ENCODE measurements at regions not wholly inside any gene's neighbourhood (a gene's known extent, or its start where the extent isn't known, plus 50 kb on each side); places are given as distances from the start of the nearest gene placed in this dataset.

GRCh38 chr7:86013662-86014061, 630.0 kb upstream of the GRM3 start:
- Histone ChIP-seq H3K36me3 (ENCODE audit: insufficient read depth, low read length) (no peaks in the 10 kb centered on the region), H3K4me3 (no peak overlapping the region), H3K27ac (no peak overlapping the region), H3K9ac (ENCODE audit: insufficient read length) (no peak overlapping the region), H3K9me3 (ENCODE audit: low read depth, low read length) (no peaks in the 10 kb centered on the region)
- no peak for DNase-seq (ENCODE audit: low read depth, low spot score)
- TF ChIP-seq EZH2 (IDR thresholded peaks at IDR 0.05): no peak
- no peak for TF ChIP-seq FOXP2 (optimal IDR thresholded peaks at IDR 0.05; ENCODE audit: control extremely low read depth, extremely low read length, insufficient read depth)
- no peak for TF ChIP-seq POLR2AphosphoS5 (IDR thresholded peaks at IDR 0.05; ENCODE audit: borderline replicate concordance, low read depth, low read length)

- no peaks in the 10 kb centered on the region for H3K36me3 ChIP-seq (ENCODE audit: insufficient read depth, low read length)
- H3K4me3 ChIP-seq: no peak overlapping the region
- no peak overlapping the region for H3K27ac ChIP-seq
- H3K9ac ChIP-seq (ENCODE audit: insufficient read length): no peak overlapping the region
- no peak for DNase-seq (ENCODE audit: low read depth, low spot score)
- H3K9me3 ChIP-seq (ENCODE audit: low read depth, low read length): no peaks in the 10 kb centered on the region
- TF ChIP-seq FOXP2 (optimal IDR thresholded peaks at IDR 0.05; ENCODE audit: control extremely low read depth, extremely low read length, insufficient read depth) (no peak), EZH2 (IDR thresholded peaks at IDR 0.05) (no peak), POLR2AphosphoS5 (IDR thresholded peaks at IDR 0.05; ENCODE audit: borderline replicate concordance, low read depth, low read length) (no peak)
These were observed 630.7 kb upstream of the GRM3 start for GRCh38 chr7:86012971-86013370.

GRCh38 chr7:86008898-86009297, 634.8 kb upstream of the GRM3 start:
- H3K27ac ChIP-seq: no peak overlapping the region

GRCh38 chr7:86006909-86007308, 636.8 kb upstream of the GRM3 start:
- Histone ChIP-seq H3K36me3 (ENCODE audit: insufficient read depth, low read length) (no peaks in the 10 kb centered on the region), H3K4me3 (no peak overlapping the region), H3K27ac (no peak overlapping the region), H3K9me3 (ENCODE audit: low read depth, low read length) (no peaks in the 10 kb centered on the region), H3K9ac (ENCODE audit: insufficient read length) (no peak overlapping the region)
- no peak for DNase-seq (ENCODE audit: low read depth, low spot score)
- TF ChIP-seq FOXP2 (optimal IDR thresholded peaks at IDR 0.05; ENCODE audit: control extremely low read depth, extremely low read length, insufficient read depth) (no peak), EZH2 (IDR thresholded peaks at IDR 0.05) (no peak), POLR2AphosphoS5 (IDR thresholded peaks at IDR 0.05; ENCODE audit: borderline replicate concordance, low read depth, low read length) (no peak)

More at GRCh38 chr7:86008898-86009297, 634.8 kb upstream of the GRM3 start:
- Histone ChIP-seq H3K9ac (ENCODE audit: insufficient read length) (no peak overlapping the region), H3K9me3 (ENCODE audit: low read depth, low read length) (no peaks in the 10 kb centered on the region), H3K4me3 (no peak overlapping the region), H3K36me3 (ENCODE audit: insufficient read depth, low read length) (no peaks in the 10 kb centered on the region)
- DNase-seq (ENCODE audit: low read depth, low spot score): no peak
- no peak for TF ChIP-seq EZH2 (IDR thresholded peaks at IDR 0.05)

GRCh38 chr7:86002858-86003257, 640.9 kb upstream of the GRM3 start:
- 0 out of 2 replicates have a peak, but pooled peaks cover 3% of the 10 kb centered on the region for H3K9me3 ChIP-seq (ENCODE audit: low read depth, low read length)
- H3K36me3 ChIP-seq (ENCODE audit: insufficient read depth, low read length): no peaks in the 10 kb centered on the region
- no peak for DNase-seq (ENCODE audit: low read depth, low spot score)
- TF ChIP-seq EZH2 (IDR thresholded peaks at IDR 0.05) (no peak), POLR2AphosphoS5 (IDR thresholded peaks at IDR 0.05; ENCODE audit: borderline replicate concordance, low read depth, low read length) (no peak), FOXP2 (optimal IDR thresholded peaks at IDR 0.05; ENCODE audit: control extremely low read depth, extremely low read length, insufficient read depth) (no peak)
- H3K4me3 ChIP-seq: no peak overlapping the region
- no peak overlapping the region for H3K9ac ChIP-seq (ENCODE audit: insufficient read length)
- H3K27ac ChIP-seq: no peak overlapping the region

GRCh38 chr7:85997515-85997914, 646.2 kb upstream of the GRM3 start:
- no peaks in the 10 kb centered on the region for H3K36me3 ChIP-seq (ENCODE audit: insufficient read depth, low read length)
- H3K4me3 ChIP-seq: no peak overlapping the region
- no peak overlapping the region for H3K9ac ChIP-seq (ENCODE audit: insufficient read length)
- no peak for DNase-seq (ENCODE audit: low read depth, low spot score)
- TF ChIP-seq FOXP2 (optimal IDR thresholded peaks at IDR 0.05; ENCODE audit: control extremely low read depth, extremely low read length, insufficient read depth) (no peak), EZH2 (IDR thresholded peaks at IDR 0.05) (no peak), POLR2AphosphoS5 (IDR thresholded peaks at IDR 0.05; ENCODE audit: borderline replicate concordance, low read depth, low read length) (no peak)
- H3K9me3 ChIP-seq (ENCODE audit: low read depth, low read length): 0 out of 2 replicates have a peak, but pooled peaks cover 3% of the 10 kb centered on the region
- no peak overlapping the region for H3K27ac ChIP-seq

GRCh38 chr7:85995101-85995500, 648.6 kb upstream of the GRM3 start:
- no peak for DNase-seq (ENCODE audit: low read depth, low spot score)
- no peak for TF ChIP-seq EZH2 (IDR thresholded peaks at IDR 0.05)
- no peak for TF ChIP-seq POLR2AphosphoS5 (IDR thresholded peaks at IDR 0.05; ENCODE audit: borderline replicate concordance, low read depth, low read length)
- no peak for TF ChIP-seq FOXP2 (optimal IDR thresholded peaks at IDR 0.05; ENCODE audit: control extremely low read depth, extremely low read length, insufficient read depth)
- no peak overlapping the region for H3K9ac ChIP-seq (ENCODE audit: insufficient read length)
- H3K36me3 ChIP-seq (ENCODE audit: insufficient read depth, low read length): no peaks in the 10 kb centered on the region
- H3K9me3 ChIP-seq (ENCODE audit: low read depth, low read length): no peaks in the 10 kb centered on the region
- no peak overlapping the region for H3K27ac ChIP-seq
- H3K4me3 ChIP-seq: no peak overlapping the region

GRCh38 chr7:85980740-85981139, 663.0 kb upstream of the GRM3 start:
- Histone ChIP-seq H3K9ac (ENCODE audit: insufficient read length) (no peak overlapping the region), H3K27ac (no peak overlapping the region), H3K4me3 (no peak overlapping the region), H3K36me3 (ENCODE audit: insufficient read depth, low read length) (no peaks in the 10 kb centered on the region), H3K9me3 (ENCODE audit: low read depth, low read length) (no peaks in the 10 kb centered on the region)
- no peak for DNase-seq (ENCODE audit: low read depth, low spot score)
- no peak for TF ChIP-seq EZH2 (IDR thresholded peaks at IDR 0.05)
- no peak for TF ChIP-seq FOXP2 (optimal IDR thresholded peaks at IDR 0.05; ENCODE audit: control extremely low read depth, extremely low read length, insufficient read depth)
- TF ChIP-seq POLR2AphosphoS5 (IDR thresholded peaks at IDR 0.05; ENCODE audit: borderline replicate concordance, low read depth, low read length): no peak

- Histone ChIP-seq H3K27ac (no peak overlapping the region), H3K36me3 (ENCODE audit: insufficient read depth, low read length) (no peaks in the 10 kb centered on the region), H3K9ac (ENCODE audit: insufficient read length) (no peak overlapping the region), H3K4me3 (no peak overlapping the region), H3K9me3 (ENCODE audit: low read depth, low read length) (no peaks in the 10 kb centered on the region)
- TF ChIP-seq POLR2AphosphoS5 (IDR thresholded peaks at IDR 0.05; ENCODE audit: borderline replicate concordance, low read depth, low read length) (no peak), EZH2 (IDR thresholded peaks at IDR 0.05) (no peak), FOXP2 (optimal IDR thresholded peaks at IDR 0.05; ENCODE audit: control extremely low read depth, extremely low read length, insufficient read depth) (no peak)
- DNase-seq (ENCODE audit: low read depth, low spot score): no peak
These were observed 669.5 kb upstream of the GRM3 start for GRCh38 chr7:85974176-85974575.

Data from SK-N-MC (cell line).